ENCODE measurements at regions not wholly inside any gene's neighbourhood (a gene's known extent, or its start where the extent isn't known, plus 50 kb on each side); places are given as distances from the start of the nearest gene placed in this dataset.

DNA sequence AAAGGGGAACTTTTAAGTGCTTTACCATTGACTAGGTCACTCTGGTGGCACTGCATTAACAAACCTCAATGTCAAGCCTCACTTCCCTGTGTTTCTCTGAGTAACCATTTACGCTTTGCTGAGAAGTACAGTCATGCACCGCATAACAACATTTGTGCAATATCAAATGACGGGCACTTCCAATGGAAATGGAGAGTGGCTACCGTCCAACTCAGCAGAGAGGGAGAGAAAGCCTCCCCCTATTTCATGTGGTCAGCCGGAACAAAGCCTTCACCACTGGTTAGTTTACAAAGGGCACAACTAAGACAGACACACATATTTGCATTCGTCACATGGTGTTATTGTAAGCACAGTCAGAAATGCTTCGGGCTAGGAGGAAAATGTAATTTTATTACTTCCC, 117.3 kb downstream of the RASSF10 start:
- Histone ChIP-seq H3K27ac (no peak overlapping the region), H3K9me3 (no peaks in the 10 kb centered on the region), H3K4me3 (no peak overlapping the region), H3K4me1 (no peaks in the 10 kb centered on the region), H3K27me3 (no peaks in the 10 kb centered on the region), H3K36me3 (no peaks in the 10 kb centered on the region)
- DNase-seq (ENCODE audit: low spot score in 2 of 2) = no peak
- no peak for TF ChIP-seq CTCF (IDR thresholded peaks at IDR 0.05)
- intact Hi-C loops (cut with DNase I) = no loop called here

- TF ChIP-seq CTCF (IDR thresholded peaks at IDR 0.05) = no peak
- H3K36me3 ChIP-seq = no peaks in the 10 kb centered on the region
- no peak overlapping the region for H3K4me3 ChIP-seq
- DNase-seq (ENCODE audit: low spot score in 2 of 2) = no peak
- no peaks in the 10 kb centered on the region for H3K27me3 ChIP-seq
- intact Hi-C loops (cut with DNase I) = no loop called here
- no peak overlapping the region for H3K27ac ChIP-seq
- no peaks in the 10 kb centered on the region for H3K9me3 ChIP-seq
- no peaks in the 10 kb centered on the region for H3K4me1 ChIP-seq
Observed at GRCh38 chr11:13127161-13127560, 118.0 kb downstream of the RASSF10 start.

GRCh38 chr11:13128354-13128753, 119.2 kb downstream of the RASSF10 start:
- Histone ChIP-seq H3K4me3 (no peak overlapping the region), H3K4me1 (no peaks in the 10 kb centered on the region), H3K27me3 (no peaks in the 10 kb centered on the region), H3K9me3 (no peaks in the 10 kb centered on the region), H3K27ac (no peak overlapping the region), H3K36me3 (no peaks in the 10 kb centered on the region)
- intact Hi-C loops (cut with DNase I) = no loop called here
- no peak for DNase-seq (ENCODE audit: low spot score in 2 of 2)
- TF ChIP-seq CTCF (IDR thresholded peaks at IDR 0.05) = no peak

DNA sequence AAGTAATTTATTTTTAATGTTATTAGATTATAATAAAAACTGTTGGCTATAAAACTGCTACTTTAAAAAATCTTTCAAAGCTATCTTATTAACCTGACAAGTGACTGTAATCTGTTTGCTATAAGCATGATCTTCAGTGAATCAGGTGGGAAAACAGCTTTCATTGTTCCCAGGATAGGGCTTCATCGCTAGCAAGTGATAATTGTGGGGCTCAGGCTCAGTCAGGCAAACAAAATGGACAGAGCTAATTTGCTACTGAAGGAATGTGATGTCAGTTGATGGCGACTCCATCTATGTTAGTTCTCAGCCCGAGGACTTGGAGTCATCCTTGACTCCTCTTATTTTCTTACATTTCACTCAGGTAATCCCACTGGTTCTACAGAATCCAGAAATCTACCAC, 125.0 kb downstream of the RASSF10 start:
- no peaks in the 10 kb centered on the region for H3K36me3 ChIP-seq
- H3K4me1 ChIP-seq = no peaks in the 10 kb centered on the region
- no peaks in the 10 kb centered on the region for H3K27me3 ChIP-seq
- DNase-seq (ENCODE audit: low spot score in 2 of 2) = no peak
- TF ChIP-seq CTCF (IDR thresholded peaks at IDR 0.05) = no peak
- no peaks in the 10 kb centered on the region for H3K9me3 ChIP-seq
- H3K27ac ChIP-seq = no peak overlapping the region
- H3K4me3 ChIP-seq = no peak overlapping the region
- intact Hi-C loops (cut with DNase I) = no loop called here

DNA sequence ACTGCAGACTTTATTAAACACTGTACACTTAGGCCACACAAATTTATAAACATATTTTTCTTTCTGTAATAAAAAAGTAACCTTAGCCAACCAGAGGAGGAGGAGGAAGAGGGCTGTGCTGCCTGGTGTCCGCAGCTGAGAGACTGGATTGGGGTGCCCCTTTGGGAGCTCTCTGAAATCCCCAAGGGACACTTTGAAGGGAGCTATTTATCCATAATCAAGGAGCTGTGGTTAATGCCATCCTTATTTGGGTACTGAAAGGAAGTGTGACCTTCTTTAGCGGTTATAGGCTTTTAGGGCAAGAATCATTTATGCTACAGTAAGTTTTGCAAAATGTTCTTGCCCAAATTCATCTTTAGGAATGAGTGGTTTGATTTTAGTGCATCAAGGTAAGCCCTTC, 125.8 kb downstream of the RASSF10 start:
- H3K27ac ChIP-seq = no peak overlapping the region
- no peaks in the 10 kb centered on the region for H3K27me3 ChIP-seq
- DNase-seq (ENCODE audit: low spot score in 2 of 2) = no peak
- no peaks in the 10 kb centered on the region for H3K36me3 ChIP-seq
- no peaks in the 10 kb centered on the region for H3K9me3 ChIP-seq
- no peaks in the 10 kb centered on the region for H3K4me1 ChIP-seq
- no peak for TF ChIP-seq CTCF (IDR thresholded peaks at IDR 0.05)
- intact Hi-C loops (cut with DNase I) = no loop called here
- H3K4me3 ChIP-seq = no peak overlapping the region
